IMR-90 (cell line): ENCODE measurements at regions not wholly inside any gene's neighbourhood (a gene's known extent, or its start where the extent isn't known, plus 50 kb on each side); places are given as distances from the start of the nearest gene placed in this dataset.

Source experiments
- ATAC-seq: fragments of 200-7000 bp; cut with Tn5 transposase; 2 replicates; pipeline ENCODE4 v1.9.1; 2020; ENCODE audit warnings: low read depth, mild to moderate bottlenecking, moderate library complexity
- BruUV-seq: library from RNA; stranded (reverse); fragments of 400-500 nt; replicated peaks from 2 replicates; lab custom pipeline; 2021; lab: Mats Ljungman, UMichigan
- CTCF ChIA-PET: fragments of 300-600 bp; formaldehyde crosslinking; extraction: SDS; loops from one replicate; lab custom pipeline; 2021; ENCODE audit warnings: antibody characterized with exemption; lab: Yijun Ruan, JAX
- POLR2A ChIA-PET: fragments of 300-600 bp; sonication (Branson Sonifier 250); formaldehyde crosslinking; loops from one replicate; lab custom pipeline; 2022; ENCODE audit warnings: antibody characterized with exemption; ENCODE audit not compliant: unreplicated experiment; lab: Charles Lee
- DNase-seq: peaks from one replicate; pipeline ENCODE4 v3.0.0; 2013
- H2AFZ ChIP-seq: replicated peaks from 2 replicates; pipeline ENCODE3; 2013; ENCODE audit warnings: low read length, mild to moderate bottlenecking; ENCODE audit not compliant: poor library complexity
- H2AK5ac ChIP-seq: 2 replicates; pipeline ENCODE4 v1.6.1; 2013; ENCODE audit warnings: low read depth, low read length, inconsistent platforms
- H2AK9ac ChIP-seq: replicated peaks from 2 replicates; pipeline ENCODE3; 2013; ENCODE audit warnings: mild to moderate bottlenecking, low read depth, low read length, moderate library complexity; ENCODE audit not compliant: poor library complexity
- H2BK120ac ChIP-seq: 2 replicates; pipeline ENCODE4 v1.6.1; 2013; ENCODE audit warnings: low read depth, low read length, inconsistent platforms
- H2BK15ac ChIP-seq: 3 replicates; pipeline ENCODE4 v1.6.1; 2013; ENCODE audit warnings: low read depth, low read length, inconsistent platforms
- H2BK20ac ChIP-seq: 2 replicates; pipeline ENCODE4 v1.6.1; 2013; ENCODE audit warnings: low read depth, mild to moderate bottlenecking, inconsistent platforms, low read length, moderate library complexity
- H2BK5ac ChIP-seq: 2 replicates; pipeline ENCODE4 v1.6.1; 2013; ENCODE audit warnings: mild to moderate bottlenecking, low read depth, low read length, inconsistent platforms; ENCODE audit not compliant: poor library complexity, severe bottlenecking
- H3K14ac ChIP-seq: replicated peaks from 2 replicates; pipeline ENCODE4 v1.6.1; 2013; ENCODE audit warnings: low read depth, low read length, inconsistent platforms
- H3K18ac ChIP-seq: 2 replicates; pipeline ENCODE4 v1.6.1; 2013; ENCODE audit warnings: low read depth, low read length, control low read depth
- H3K23ac ChIP-seq: 2 replicates; pipeline ENCODE4 v1.6.1; 2013; ENCODE audit warnings: low read depth, low read length, inconsistent platforms
- H3K27ac ChIP-seq: 2 replicates; pipeline ENCODE4 v1.5.1; 2013; ENCODE audit warnings: mild to moderate bottlenecking, control low read depth, low read length; ENCODE audit not compliant: insufficient read depth
- H3K27me3 ChIP-seq: 2 replicates; pipeline ENCODE4 v1.6.1; 2013; ENCODE audit warnings: low read length; ENCODE audit not compliant: control insufficient read depth, insufficient read depth
- H3K36me3 ChIP-seq: 2 replicates; pipeline ENCODE4 v1.6.1; 2013; ENCODE audit warnings: low read length, mixed read lengths; ENCODE audit not compliant: control insufficient read depth, insufficient read depth
- H3K4ac ChIP-seq: 2 replicates; pipeline ENCODE4 v1.6.1; 2013; ENCODE audit warnings: low read depth, low read length, inconsistent platforms
- H3K4me1 ChIP-seq: 2 replicates; pipeline ENCODE4 v1.6.1; 2013; ENCODE audit warnings: low read length, mixed read lengths; ENCODE audit not compliant: control insufficient read depth, insufficient read depth
- H3K4me2 ChIP-seq: 2 replicates; pipeline ENCODE4 v1.6.1; 2013; ENCODE audit warnings: low read depth, mild to moderate bottlenecking, control low read depth, low read length, moderate library complexity
- H3K4me3 ChIP-seq: 2 replicates; pipeline ENCODE4 v1.5.1; 2013; ENCODE audit warnings: low read depth, mild to moderate bottlenecking, control low read depth, low read length, moderate library complexity; ENCODE audit not compliant: insufficient read depth
- H3K56ac ChIP-seq: 2 replicates; pipeline ENCODE4 v1.6.1; 2013; ENCODE audit warnings: low read length, inconsistent platforms; ENCODE audit not compliant: insufficient read depth; ENCODE audit errors: extremely low read depth
- H3K79me1 ChIP-seq, 2 experiments: 2 replicates each; pipeline ENCODE4 v1.6.1; 2013; ENCODE audit warnings: low read length in 2 of 2, inconsistent platforms in 1 of 2, low read depth in 1 of 2
- H3K9ac ChIP-seq: 2 replicates; pipeline ENCODE4 v1.6.1; 2013; ENCODE audit warnings: low read depth, low read length, control low read depth
- H3K9me1 ChIP-seq: 2 replicates; pipeline ENCODE4 v1.6.1; 2013; ENCODE audit warnings: low read length, inconsistent platforms; ENCODE audit not compliant: insufficient read depth
- H3K9me3 ChIP-seq: 2 replicates; pipeline ENCODE4 v1.6.1; 2013; ENCODE audit warnings: low read length; ENCODE audit not compliant: control insufficient read depth, insufficient read depth
- H4K20me1 ChIP-seq: 2 replicates; pipeline ENCODE4 v1.6.1; 2013; ENCODE audit warnings: low read length, inconsistent platforms; ENCODE audit not compliant: insufficient read depth
- H4K5ac ChIP-seq: 2 replicates; pipeline ENCODE4 v1.6.1; 2013; ENCODE audit warnings: mild to moderate bottlenecking, low read depth, low read length, control low read depth
- H4K8ac ChIP-seq, 2 experiments: 2 replicates each; pipeline ENCODE4 v1.6.1; 2013; ENCODE audit warnings: low read depth in 2 of 2, low read length in 2 of 2, control low read depth in 1 of 2, inconsistent platforms in 1 of 2
- H4K91ac ChIP-seq: 2 replicates; pipeline ENCODE4 v1.6.1; 2013; ENCODE audit warnings: low read depth, low read length, inconsistent platforms; ENCODE audit not compliant: insufficient read depth
- BHLHE40 ChIP-seq: fragments of 150-350 bp; IDR thresholded peaks from 2 replicates; pipeline ENCODE4 v1.6.1; 2016; ENCODE audit warnings: mild to moderate bottlenecking, low read depth, low read length
- CEBPB ChIP-seq: IDR thresholded peaks from 2 replicates; pipeline ENCODE4 v1.6.1; 2012; ENCODE audit warnings: low read depth, low read length, improper control_type of control experiment
- CHD1 ChIP-seq: IDR thresholded peaks from 2 replicates; pipeline ENCODE4 v1.6.1; 2012; ENCODE audit warnings: low read depth, low read length, improper control_type of control experiment
- CTCF ChIP-seq: conservative IDR thresholded peaks from 2 replicates; pipeline ENCODE4 v1.5.1; 2012; ENCODE audit warnings: mild to moderate bottlenecking, low read depth, low read length, improper control_type of control experiment
- ELK1 ChIP-seq: fragments of 150-350 bp; IDR thresholded peaks from 2 replicates; pipeline ENCODE4 v1.6.1; 2016; ENCODE audit warnings: low read depth, mild to moderate bottlenecking, low read length, moderate library complexity, borderline replicate concordance
- FOS ChIP-seq: fragments of 150-350 bp; IDR thresholded peaks from 2 replicates; pipeline ENCODE4 v1.6.1; 2016; ENCODE audit warnings: low read depth, low read length
- MAFK ChIP-seq: IDR thresholded peaks from 2 replicates; pipeline ENCODE4 v1.6.1; 2012; ENCODE audit warnings: low read depth, low read length, improper control_type of control experiment
- MAZ ChIP-seq: IDR thresholded peaks from 2 replicates; pipeline ENCODE4 v1.6.1; 2012; ENCODE audit warnings: low read depth, mild to moderate bottlenecking, low read length, improper control_type of control experiment, moderate library complexity, borderline replicate concordance
- MXI1 ChIP-seq: IDR thresholded peaks from 2 replicates; pipeline ENCODE4 v1.6.1; 2012; ENCODE audit warnings: low read depth, mild to moderate bottlenecking, low read length, moderate library complexity, borderline replicate concordance
- NFE2L2 ChIP-seq: fragments of 150-350 bp; IDR thresholded peaks from 2 replicates; pipeline ENCODE4 v1.6.1; 2016; ENCODE audit warnings: low read depth, mild to moderate bottlenecking, low read length
- POLR2A ChIP-seq: IDR thresholded peaks from 2 replicates; pipeline ENCODE4 v1.6.1; 2012; ENCODE audit warnings: mild to moderate bottlenecking, low read depth, low read length
- RAD21 ChIP-seq: IDR thresholded peaks from 2 replicates; pipeline ENCODE4 v1.6.1; 2012; ENCODE audit warnings: low read length, improper control_type of control experiment
- RCOR1 ChIP-seq: IDR thresholded peaks from 2 replicates; pipeline ENCODE4 v1.6.1; 2012; ENCODE audit warnings: mild to moderate bottlenecking, low read length, improper control_type of control experiment; ENCODE audit not compliant: insufficient replicate concordance
- RFX5 ChIP-seq: IDR thresholded peaks from 2 replicates; pipeline ENCODE4 v1.8.0; 2012; ENCODE audit warnings: low read depth, mild to moderate bottlenecking, low read length, moderate library complexity
- SMC3 ChIP-seq: fragments of 150-350 bp; IDR thresholded peaks from 2 replicates; pipeline ENCODE4 v1.6.1; 2016; ENCODE audit warnings: low read depth, mild to moderate bottlenecking, antibody characterized with exemption, low read length, moderate library complexity
- USF2 ChIP-seq: fragments of 150-350 bp; IDR thresholded peaks from 2 replicates; pipeline ENCODE4 v1.6.1; 2017; ENCODE audit warnings: mild to moderate bottlenecking, antibody characterized with exemption, low read length, low read depth
- WGBS, 2 experiments: methylation state at CpG; one replicate each; pipeline versions ENCODE4 v1.1.5 to v1.1.7; 2013; ENCODE audit warnings: missing lambda C conversion rate in 2 of 2; ENCODE audit not compliant: insufficient read length in 1 of 2; ENCODE audit errors: extremely low coverage in 2 of 2; 5-methylcytosine and 5-hydroxymethylcytosine counted together
- dilution Hi-C: fragments of 300-500 bp; cut with HindIII; formaldehyde crosslinking; loops from one replicate; pipeline ENCODE4 v1.14.3; 2018; ENCODE audit warnings: low sequenced_read_pairs; ENCODE audit not compliant: unreplicated experiment
- in situ Hi-C: fragments of 300-500 bp; cut with MboI; formaldehyde crosslinking; loops from 3 replicates; pipeline ENCODE4 v1.14.3; 2019; ENCODE audit warnings: low sequenced_read_pairs, inconsistent platforms, mixed read lengths
- intact Hi-C: fragments of 100-400 bp; cut with micrococcal nuclease; formaldehyde crosslinking; loops from 2 replicates; pipeline ENCODE4 v1.10.0; 2022

- H3K23ac ChIP-seq = no peak overlapping the region
- POLR2A ChIA-PET = no interaction called here
These were observed 258.7 kb upstream of the ACTRT1 start for GRCh38 chrX:128310912-128311311.

More at GRCh38 chrX:128310912-128311311, 258.7 kb upstream of the ACTRT1 start:
- Histone ChIP-seq H2AFZ (no peak overlapping the region), H4K5ac (no peak overlapping the region), H3K27me3 (no peaks in the 10 kb centered on the region), H3K9me3 (no peaks in the 10 kb centered on the region), H3K9me1 (no peaks in the 10 kb centered on the region), H3K4me2 (no peak overlapping the region), H2BK15ac (no peak overlapping the region), H3K4me1 (no peaks in the 10 kb centered on the region), H3K14ac (no peak overlapping the region), H2AK5ac (no peak overlapping the region), H2BK5ac (no peak overlapping the region), H2AK9ac (no peak overlapping the region), H2BK20ac (no peak overlapping the region), H3K4me3 (no peak overlapping the region), H4K8ac (no peak overlapping the region), H3K56ac (no peak overlapping the region), H4K20me1 (no peaks in the 10 kb centered on the region), H3K4ac (no peak overlapping the region), H3K9ac (no peak overlapping the region), H4K91ac (no peak overlapping the region), H3K79me1 (no peaks in the 10 kb centered on the region), H3K36me3 (no peaks in the 10 kb centered on the region), H3K27ac (no peak overlapping the region), H3K18ac (no peak overlapping the region), H2BK120ac (no peak overlapping the region)
- TF ChIP-seq MAZ = no peak
- no peak for TF ChIP-seq CHD1
- TF ChIP-seq RCOR1 = no peak
- no peak for TF ChIP-seq FOS
- no peak for TF ChIP-seq CTCF
- no peak for TF ChIP-seq MXI1
- no peak for TF ChIP-seq RFX5
- TF ChIP-seq RAD21 = no peak
- TF ChIP-seq MAFK = no peak
- no peak for TF ChIP-seq CEBPB
- no peak for TF ChIP-seq USF2
- TF ChIP-seq SMC3 = no peak
- TF ChIP-seq POLR2A = no peak
- TF ChIP-seq NFE2L2 = no peak
- TF ChIP-seq BHLHE40 = no peak
- no peak for TF ChIP-seq ELK1
- BruUV-seq = no TSS peak
- intact Hi-C loops (no loop called here), dilution Hi-C loops (no loop called here), in situ Hi-C loops (no loop called here)
- ATAC-seq (no peak), DNase-seq (no peak)
- WGBS, 2 experiments = no CpG with 5 or more reads among the region's 3 CpGs
- CTCF ChIA-PET = no interaction called here
